NCI-H2107 treated with DMSO at 0.1 percent for 48 hours (cell line): ENCODE measurements at regions not wholly inside any gene's neighbourhood (a gene's known extent, or its start where the extent isn't known, plus 50 kb on each side); places are given as distances from the start of the nearest gene placed in this dataset.
"Not testable (repeated sequence)": the region's sequence is repeated elsewhere in the genome, so short reads cannot be mapped to it uniquely, and the experiment has no call there.

Source experiments
- DNase-seq: peaks from one replicate; lab custom pipeline; 2025; ENCODE audit not compliant: unreplicated experiment; lab: John Stamatoyannopoulos, UW

DNA sequence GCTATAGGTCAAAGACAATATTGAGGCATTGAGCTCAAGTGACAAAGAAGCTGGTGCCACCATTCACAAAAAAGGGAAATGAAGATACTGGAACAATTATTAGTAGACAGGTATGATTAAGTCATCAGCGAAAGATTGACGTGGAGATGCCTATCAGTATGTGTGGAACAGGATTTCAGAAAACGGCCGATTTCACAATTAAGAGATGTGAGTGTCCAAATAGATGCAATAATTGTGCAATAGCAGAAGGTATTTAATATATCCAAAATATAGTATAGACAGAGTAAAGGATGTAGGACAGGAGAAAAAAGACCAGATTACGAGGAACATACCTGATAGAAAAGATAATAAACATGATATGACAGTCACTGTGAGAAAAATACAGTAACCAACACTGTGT, 433.1 kb downstream of the C12orf50 start:
- DNase-seq, result no peak

DNA sequence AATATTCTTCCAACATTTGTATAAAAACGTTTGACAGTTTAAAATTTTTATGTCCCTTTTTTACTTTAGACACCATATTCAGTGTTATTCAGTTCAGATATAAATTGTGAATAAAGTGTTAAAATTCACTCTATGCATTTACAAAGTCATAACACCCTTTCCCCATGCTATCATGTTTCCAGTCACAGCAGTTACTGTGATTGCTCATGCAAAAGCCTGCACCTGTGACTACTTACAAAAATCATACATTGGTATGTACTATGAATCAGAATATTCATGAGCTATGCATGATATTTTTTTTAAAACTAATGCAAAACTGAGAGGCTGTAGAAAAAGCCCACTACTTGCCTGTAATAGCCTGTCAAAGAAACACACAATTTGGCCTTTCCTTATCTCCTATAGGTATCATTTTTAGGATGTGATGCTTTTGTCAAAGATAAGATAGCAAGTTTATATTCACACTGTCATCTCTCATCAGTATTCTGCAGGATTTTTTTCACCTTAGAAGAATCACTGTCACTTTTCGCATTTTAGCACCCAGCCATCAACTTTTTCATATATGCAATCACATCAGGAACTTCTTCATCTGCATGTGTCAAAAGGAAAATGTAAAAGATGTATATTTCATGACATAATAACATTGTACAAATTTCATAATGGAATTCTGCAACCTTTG, 443.2 kb downstream of the C12orf50 start:
- no peak for DNase-seq

DNA sequence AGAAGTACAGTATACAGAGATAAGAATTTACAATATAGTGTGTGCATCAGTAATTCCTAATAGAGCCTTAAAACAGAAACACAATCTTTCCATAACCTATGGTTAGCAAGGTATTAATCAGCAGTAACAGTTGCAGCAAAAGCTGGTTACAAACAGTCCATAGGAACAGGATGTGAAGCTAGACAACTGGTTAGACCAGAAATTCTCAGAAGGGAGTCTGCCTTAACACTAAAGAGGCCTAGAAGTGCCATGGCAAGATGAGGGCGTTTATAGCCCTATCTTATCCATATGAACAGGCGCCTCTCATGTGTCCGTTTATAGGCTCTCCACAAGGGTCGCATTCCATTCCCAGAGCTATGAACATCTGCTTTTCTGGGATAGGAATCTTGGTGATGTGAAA, 450.1 kb downstream of the C12orf50 start:
- DNase-seq, result not testable (repeated sequence)

DNA sequence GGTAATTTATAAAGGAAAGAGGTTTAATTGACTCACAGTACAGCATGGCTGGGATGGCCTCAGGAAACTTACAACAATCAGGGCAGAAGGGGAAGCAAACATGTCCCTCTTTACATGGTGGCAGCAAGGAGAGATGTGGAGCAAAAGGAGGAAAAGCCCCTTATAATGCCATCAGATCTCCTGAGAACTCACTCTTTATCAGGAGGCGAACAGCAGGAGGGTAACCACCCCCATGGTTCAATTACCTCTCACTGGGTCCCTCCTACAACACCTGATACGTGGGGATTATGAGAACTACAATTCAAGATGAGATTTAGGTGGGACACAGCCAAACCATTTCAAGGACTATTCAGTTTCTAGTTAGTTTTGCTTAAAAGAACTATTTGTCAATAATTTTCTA, 453.3 kb downstream of the C12orf50 start:
- DNase-seq, result no peak

DNA sequence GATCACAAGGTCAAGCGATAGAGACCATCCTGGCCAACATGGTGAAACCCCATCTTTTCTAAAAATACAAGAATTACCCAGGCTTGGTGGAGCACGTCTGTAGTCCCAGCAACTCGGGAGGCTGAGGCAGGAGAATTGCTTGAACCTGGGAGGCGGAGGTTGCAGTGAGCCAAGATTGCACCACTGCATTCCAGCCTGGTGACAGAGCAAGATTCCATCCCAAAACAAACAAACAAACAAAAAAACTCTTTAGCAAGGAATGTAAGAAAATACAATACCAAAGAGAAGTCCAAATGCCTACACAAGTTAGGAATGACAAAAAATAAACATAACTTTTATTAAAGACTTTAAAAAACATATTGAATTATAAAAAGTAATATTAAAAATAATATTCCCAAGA, 462.3 kb downstream of the C12orf50 start:
- DNase-seq, result not testable (repeated sequence)

DNA sequence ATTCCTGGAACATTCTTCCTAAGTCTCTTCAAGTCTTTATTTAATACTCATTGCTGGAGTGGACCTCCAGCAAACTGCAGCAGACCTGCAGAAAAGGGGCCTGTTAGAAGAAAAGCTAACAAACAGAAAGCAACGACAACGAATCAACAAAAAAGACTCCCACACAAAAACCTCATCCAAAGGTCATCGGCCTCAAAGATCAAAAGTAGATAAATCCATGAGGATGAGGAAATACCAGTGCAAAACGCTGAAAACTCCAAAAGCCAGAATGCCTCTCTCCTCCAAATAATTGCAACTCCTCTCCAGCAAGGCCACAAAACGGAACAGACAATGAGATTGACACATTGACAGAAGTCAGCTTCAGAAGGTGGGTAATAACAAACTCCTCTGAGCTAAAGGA, 472.2 kb downstream of the C12orf50 start:
- no peak for DNase-seq

DNA sequence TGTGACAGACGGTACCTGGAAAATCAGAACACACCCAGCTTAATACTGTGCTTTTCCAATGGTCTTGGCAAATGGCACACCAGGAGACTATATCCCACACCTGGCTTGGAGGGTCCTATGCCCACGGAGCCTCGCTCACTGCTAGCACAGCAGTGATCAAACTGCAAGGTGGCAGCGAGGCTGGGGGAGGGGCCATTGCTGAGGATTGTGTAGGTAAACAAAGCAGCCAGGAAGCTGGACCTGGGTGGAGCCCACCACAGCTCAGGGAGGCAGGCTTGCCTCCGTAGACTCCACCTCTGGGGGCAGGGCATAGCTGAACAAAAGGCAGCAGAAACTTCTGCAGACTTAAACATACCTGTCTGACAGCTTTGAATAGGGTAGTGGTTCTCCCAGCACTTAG, 498.0 kb downstream of the C12orf50 start:
- not testable (repeated sequence) for DNase-seq

DNA sequence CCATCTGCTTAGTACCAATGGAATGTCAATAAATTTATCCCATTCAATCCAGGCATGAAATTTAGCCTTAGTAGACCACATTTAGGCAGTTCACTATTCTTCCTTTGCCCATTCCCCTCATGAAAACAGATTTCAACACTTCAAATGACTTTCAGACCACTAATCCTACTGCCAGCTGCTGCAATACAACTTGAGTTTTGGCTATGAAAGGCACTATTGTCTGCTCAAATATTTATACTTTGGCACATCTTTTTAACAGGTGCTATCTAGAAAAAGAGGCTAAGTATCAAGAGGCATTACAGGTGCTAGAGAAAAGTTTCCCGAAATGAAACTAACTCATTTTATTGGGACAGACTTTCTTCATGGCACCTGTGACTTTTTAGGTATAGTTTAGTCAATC, 499.8 kb downstream of the C12orf50 start:
- no peak for DNase-seq

DNA sequence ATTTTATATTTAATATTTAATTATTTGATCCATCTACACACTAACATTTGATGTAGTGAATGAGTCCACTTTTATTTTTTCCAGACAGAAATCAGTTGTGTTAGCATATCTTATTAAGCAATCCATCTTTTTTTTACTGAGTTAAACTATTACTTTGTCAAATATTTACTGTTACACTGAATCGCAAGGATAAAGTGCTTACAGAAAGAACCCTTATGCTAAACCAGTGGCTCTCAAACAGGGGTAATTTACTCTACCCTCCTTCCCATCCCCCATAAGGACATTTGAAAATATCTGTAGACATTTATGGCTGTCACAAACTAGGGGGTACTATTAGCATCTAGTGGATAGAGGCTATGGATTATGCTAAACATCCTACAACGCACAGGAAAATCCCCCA, 508.2 kb downstream of the C12orf50 start:
- no peak for DNase-seq

DNA sequence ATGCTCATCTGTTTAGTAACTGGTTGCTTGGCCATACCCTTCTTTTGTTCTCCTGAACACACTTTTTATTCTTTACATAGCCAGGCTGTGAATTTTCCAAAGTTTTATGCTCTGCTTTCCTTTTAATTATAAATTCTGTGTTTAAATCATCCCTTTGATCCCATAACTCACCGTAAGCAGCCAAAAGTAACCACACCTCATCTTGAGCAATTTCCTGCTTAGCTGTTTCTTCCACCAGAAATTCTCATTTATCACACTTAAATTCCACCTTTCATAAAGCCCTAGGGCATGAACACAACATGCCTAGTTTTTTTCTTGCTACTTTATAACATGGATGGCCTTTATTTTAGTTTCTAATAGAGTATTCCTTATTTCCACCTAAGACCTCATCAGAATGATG, 510.7 kb downstream of the C12orf50 start:
- DNase-seq, result no peak

DNA sequence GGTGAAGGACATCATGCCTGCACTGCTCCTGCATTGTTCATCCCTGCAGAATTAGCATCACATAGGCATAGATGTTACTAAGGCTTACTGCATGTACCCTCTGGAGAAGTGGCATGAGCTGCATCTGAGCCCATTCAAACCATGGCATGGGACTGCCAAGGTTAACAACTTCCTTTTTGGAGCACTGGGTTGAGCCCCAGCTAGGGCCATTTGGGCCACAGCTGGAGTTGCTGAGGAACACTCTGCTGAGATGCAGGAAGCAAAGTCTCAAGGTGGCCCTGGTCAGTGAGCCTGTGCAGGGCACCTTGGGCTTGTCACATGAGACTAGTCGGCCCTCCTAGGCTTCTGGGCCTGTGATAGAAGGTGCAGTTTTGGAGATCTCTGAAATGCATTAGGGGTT, 511.2 kb downstream of the C12orf50 start:
- no peak for DNase-seq

DNA sequence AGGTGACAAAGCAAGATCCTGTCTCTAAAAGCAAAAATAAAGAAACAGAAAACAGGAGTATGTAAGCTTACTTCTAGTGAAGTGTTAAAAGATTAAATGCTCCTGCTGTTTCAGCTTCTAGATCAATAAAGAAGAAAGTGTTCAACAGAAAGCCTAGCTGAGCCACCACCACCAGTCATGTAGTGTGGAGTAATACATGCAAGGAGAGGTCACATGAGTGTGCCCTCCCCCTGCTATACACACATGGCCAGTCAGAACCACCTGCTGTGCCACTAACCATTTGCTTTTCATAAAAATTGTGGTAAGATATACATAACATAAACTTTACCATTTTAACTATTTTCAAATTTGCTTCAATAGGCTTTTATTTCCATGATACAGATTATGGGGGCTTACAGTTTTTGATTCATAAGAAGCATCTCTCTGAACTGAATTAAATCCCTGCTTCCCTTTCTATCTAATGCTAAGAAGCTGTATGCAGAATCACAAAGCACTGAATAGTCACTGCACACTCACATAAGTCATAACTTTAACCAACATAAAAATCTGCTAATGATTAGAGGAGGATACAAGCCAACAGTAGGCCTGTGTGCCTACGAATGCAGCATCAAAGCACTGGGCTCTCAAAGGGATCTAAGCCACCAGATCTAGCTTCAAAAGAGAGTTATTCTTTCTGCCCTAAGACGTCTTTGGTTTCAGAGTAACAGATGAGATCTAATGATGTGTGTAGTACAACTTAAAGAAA, 515.5 kb downstream of the C12orf50 start:
- DNase-seq, result no peak

DNA sequence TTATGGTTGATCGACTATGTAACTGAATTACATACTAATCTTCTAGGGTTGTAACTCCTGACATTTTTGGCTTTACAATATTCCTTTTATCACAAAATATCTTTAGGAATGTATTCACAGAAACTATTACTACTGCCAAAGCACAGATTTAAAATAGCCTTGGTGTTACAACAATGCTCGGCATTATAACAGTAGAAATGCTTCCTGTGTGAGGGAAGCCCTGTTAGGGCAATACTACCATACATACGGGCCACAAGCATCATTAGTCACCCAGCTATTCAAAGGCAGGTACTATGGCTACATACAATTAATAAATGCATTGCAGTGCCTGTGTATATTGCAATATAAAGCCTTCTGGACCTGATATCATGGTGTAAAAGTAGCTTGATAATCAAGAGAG, 517.8 kb downstream of the C12orf50 start:
- DNase-seq, result no peak

DNA sequence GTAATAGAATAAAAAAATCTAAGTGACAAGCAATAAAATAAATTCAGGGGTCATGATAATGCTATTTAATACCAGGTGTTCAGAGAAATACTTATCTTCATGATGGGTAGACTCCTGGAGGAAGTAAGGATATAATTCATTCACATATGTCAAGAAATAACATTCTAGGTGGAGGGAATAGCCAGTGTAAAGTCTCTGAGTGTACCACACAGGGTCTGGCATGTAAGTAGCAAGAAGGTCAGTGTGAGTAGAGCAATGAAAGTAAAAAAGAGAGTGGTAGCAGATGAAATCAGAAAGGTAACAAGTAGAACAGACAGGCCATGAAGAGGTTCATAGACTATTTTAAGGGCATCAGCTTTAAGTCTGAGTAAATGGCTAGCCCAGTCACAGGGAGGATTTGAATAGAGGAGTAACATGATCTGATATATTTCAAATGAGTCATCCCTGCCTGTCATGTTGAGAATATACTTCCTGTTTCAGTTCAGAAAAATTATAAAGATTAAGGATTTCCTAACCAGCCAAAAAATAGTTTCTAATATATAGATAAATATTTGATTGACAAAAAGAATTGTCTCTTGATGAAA, 519.9 kb downstream of the C12orf50 start:
- peak; percentile 9 for DNase-seq

DNA sequence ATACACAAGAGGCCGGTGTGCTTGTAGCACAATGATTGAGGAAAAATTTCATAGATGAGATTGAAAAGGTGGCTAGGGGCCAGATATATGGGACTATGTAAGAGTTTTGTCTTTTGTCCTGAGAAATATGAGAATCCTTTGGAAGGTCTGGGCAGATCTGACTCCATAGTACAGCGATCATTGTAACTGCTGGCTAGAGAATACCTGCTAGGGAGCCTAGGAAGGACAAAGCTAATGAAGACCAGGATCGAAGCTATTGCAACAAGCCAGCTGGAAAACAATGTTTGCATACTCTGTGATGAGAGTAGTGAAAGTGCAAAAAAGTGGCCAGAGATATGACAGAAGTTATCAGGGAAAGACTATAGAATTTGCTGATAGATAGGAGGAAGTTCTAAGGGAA, 537.6 kb downstream of the C12orf50 start:
- DNase-seq, result no peak

DNA sequence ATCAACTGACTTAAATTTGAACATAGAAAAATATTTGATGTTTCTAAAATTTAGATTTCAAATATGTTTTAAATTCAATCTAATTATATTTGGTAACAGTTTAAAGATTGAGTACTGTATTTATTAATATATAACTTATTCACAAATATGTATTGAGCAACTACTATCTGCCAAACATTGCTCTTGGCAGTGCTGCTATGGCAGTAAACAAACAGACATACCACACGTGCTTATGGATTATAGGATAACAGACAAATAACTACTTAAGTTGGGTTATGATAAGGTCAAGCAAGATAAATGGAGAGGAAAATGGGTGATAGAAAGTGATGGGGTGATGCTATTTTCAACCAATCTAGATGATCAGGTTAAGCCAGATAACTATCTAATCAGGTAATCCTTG, 538.1 kb downstream of the C12orf50 start:
- DNase-seq, result no peak

DNA sequence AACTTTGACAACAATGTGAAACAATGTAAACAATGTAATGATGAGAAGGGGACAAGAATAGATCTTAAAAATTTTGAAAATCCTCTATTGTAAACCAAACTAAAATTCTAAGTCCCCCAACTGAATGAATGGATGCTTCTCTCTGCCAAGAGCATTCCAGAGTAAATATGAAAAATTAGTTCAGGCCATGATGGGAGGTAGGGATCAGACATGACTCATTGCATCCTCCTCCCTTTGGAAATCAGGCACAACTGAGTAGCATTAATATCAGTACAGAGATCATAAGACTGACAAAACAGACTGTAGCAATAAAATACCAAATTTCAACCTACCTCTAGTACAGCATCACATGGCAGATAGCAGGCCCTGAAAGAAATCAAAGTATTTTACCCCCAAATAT, 559.9 kb downstream of the C12orf50 start:
- DNase-seq, result no peak

DNA sequence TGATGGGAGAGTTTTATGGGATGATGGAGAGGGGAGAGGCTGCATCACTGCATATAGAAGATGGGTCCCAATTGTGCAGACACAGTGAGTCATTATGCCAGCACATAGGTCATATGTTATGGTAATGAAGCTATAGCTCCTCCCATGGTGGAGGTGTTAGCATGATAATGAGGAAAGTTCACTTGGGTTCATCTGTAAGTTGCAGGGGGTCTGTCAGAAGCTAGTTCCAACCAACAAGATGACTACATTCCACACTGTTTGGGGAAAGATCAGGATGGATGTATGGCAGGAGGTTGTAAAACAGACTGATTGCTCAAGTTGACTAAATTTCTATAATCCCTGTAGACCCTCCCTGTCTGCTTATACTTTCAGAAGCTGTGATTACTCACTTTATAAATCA, 561.3 kb downstream of the C12orf50 start:
- DNase-seq, result no peak

DNA sequence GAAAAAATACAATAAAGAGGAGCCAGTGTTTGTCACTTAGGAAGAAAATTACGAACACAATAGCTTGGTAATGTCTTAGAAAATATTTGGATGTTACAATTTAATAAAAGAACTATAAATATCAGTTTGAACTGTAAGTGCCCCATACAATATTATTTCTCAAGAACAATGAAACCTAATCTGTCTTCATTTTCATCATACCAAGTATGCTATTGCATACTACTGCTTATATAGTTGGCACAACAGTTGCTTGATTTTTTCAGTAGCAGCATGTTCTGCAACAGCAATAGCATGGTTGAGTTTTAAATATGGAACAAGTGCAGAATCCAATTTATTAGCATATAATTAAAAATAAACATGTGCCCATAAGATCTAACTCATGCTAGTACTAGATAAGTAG, 564.6 kb downstream of the C12orf50 start:
- DNase-seq, result no peak

DNA sequence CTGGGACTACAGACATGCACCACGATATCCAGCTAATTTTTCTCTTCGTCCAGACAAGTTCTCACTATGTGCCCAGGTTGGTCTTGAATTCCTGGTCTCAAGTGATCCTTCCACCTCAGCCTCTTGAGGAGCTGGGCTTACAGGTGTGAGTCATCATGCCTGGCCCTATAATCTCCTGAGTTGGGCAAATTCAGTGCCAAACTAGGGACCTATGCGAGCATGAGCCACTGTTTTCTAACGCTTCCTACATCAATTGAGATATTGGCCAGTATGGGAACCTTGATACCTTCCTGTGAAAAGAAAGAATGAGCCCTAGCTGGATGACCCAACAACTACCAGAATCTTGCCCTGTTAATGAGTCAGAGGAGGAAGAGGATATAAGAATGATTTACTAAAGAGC, 585.2 kb downstream of the C12orf50 start:
- DNase-seq, result no peak

DNA sequence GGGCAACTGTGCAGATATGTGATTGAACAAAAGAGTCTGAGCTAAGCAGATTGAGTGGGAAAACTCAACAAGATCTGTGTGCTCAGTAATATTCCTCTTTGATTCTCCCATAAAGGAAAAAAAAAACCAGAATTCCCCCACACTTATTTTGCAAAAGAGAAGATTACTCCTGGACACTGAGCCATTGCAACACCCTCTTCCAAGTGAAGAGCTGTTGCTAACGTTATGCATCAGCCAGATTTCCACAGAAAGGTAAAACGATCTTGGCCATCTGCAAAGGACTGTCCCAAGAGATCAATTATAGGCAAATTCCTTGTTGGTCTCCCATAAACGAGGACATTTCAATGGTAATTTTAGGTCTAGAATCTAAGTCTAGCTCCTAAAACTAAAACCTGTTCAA, 587.7 kb downstream of the C12orf50 start:
- no peak for DNase-seq

DNA sequence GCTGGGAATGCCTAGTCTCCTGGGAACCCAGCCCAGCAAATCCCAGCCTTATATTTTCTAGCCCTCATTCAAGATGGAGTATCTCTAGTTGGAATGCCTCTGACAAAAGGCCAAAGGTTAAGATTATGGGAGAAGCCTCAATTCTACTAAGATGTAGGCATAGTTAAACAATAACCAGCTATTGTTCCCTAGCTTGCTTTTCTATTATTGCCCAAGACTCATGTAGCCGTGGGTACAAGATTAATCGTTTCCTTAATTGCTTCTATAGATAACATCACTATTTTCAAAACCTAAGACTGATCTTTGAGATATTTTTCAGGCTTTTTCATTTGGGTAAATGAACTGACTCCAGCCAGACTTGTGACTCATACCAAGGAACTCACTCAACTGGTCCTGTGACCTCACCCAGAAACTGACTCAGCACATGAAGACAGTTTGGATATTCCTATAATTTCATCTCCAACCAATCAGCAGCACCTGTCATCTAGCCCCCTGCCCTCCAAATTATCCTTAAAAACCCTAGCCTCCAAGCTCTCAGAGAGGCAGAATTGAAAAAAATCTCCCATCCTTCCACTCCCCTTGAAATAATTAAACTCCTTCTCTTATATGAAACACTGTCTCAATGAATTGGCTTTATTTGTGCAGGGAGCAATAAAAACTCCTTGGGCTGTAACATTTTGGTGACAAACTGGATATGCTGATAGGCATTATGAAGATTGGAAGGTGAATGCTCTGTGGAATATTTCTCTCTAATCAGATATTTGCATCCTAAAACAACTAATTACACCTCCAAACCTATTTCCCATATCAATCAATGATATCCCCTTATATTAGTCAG, 589.0 kb downstream of the C12orf50 start:
- no peak for DNase-seq
